H1 (cell line): ENCODE measurements at regions not wholly inside any gene's neighbourhood (a gene's known extent, or its start where the extent isn't known, plus 50 kb on each side); places are given as distances from the start of the nearest gene placed in this dataset.
"Not testable (repeated sequence)": the region's sequence is repeated elsewhere in the genome, so short reads cannot be mapped to it uniquely, and the experiment has no call there.

Experiments
- CTCF ChIA-PET: fragments of 300-600 bp; sonication (Branson Sonifier 250); formaldehyde crosslinking; loops from one replicate; lab custom pipeline; 2021; ENCODE audit not compliant: partially characterized antibody; lab: Charles Lee
- POLR2A ChIA-PET: fragments of 300-600 bp; sonication (Branson Sonifier 250); formaldehyde crosslinking; loops from one replicate; lab custom pipeline; 2021; ENCODE audit warnings: inconsistent platforms; ENCODE audit not compliant: partially characterized antibody; lab: Charles Lee
- DNase-seq, 2 experiments: peaks; one replicate each; pipeline versions ENCODE4 v3.0.0 to v3.0.0-alpha.2; 2010 to 2022; ENCODE audit warnings: low spot score in 2 of 2, low read depth in 1 of 2, mixed read lengths in 1 of 2
- FAIRE-seq: peaks from 2 replicates; lab custom pipeline; 2011; peaks lifted over from hg19 to GRCh38; lab: Jason Lieb, UNC
- H2AFZ ChIP-seq: 2 replicates; pipeline ENCODE4 v1.8.1; 2012; ENCODE audit warnings: low read length, inconsistent platforms
- H2AK5ac ChIP-seq: 2 replicates; pipeline ENCODE4 v1.6.1; 2013; ENCODE audit warnings: low read depth, low read length
- H2BK120ac ChIP-seq: replicated peaks from 2 replicates; pipeline ENCODE3; 2013; ENCODE audit warnings: low read depth, low read length, inconsistent platforms
- H2BK12ac ChIP-seq: 2 replicates; pipeline ENCODE4 v1.6.1; 2013; ENCODE audit warnings: low read depth, low read length
- H2BK15ac ChIP-seq: 2 replicates; pipeline ENCODE4 v1.6.1; 2013; ENCODE audit warnings: low read length
- H2BK20ac ChIP-seq: 2 replicates; pipeline ENCODE4 v1.6.1; 2013; ENCODE audit warnings: low read length
- H2BK5ac ChIP-seq: 2 replicates; pipeline ENCODE4 v1.6.1; 2013; ENCODE audit warnings: low read depth, low read length
- H3K14ac ChIP-seq: 2 replicates; pipeline ENCODE4 v1.6.1; 2013; ENCODE audit warnings: inconsistent platforms; ENCODE audit not compliant: insufficient read length
- H3K18ac ChIP-seq: 2 replicates; pipeline ENCODE4 v1.6.1; 2013; ENCODE audit warnings: low read length; ENCODE audit errors: extremely low read depth
- H3K23ac ChIP-seq: 2 replicates; pipeline ENCODE4 v1.6.1; 2013; ENCODE audit warnings: inconsistent platforms; ENCODE audit not compliant: insufficient read length
- H3K23me2 ChIP-seq: 2 replicates; pipeline ENCODE4 v1.6.1; 2013; ENCODE audit warnings: low read depth, low read length
- H3K27ac ChIP-seq: 2 replicates; pipeline ENCODE4 v1.6.1; 2011; ENCODE audit warnings: low read depth, low read length, inconsistent platforms
- H3K27me3 ChIP-seq, 4 experiments: replicated peaks in 1 of 4; 1 replicate in 1 of 4; 2 replicates in 3 of 4; pipeline versions ENCODE4 v1.6.1 to v1.8.1; 2011 to 2013; ENCODE audit warnings: low read length in 3 of 4, mild to moderate bottlenecking in 3 of 4, inconsistent platforms in 2 of 4, mixed read lengths in 2 of 4, moderate library complexity in 1 of 4; ENCODE audit not compliant: control insufficient read depth in 3 of 4, insufficient read depth in 3 of 4; ENCODE audit errors: extremely low read depth in 1 of 4
- H3K36me3 ChIP-seq, 4 experiments: 2 replicates each; pipeline versions ENCODE4 v1.6.1 to v1.8.1; 2011 to 2013; ENCODE audit warnings: mild to moderate bottlenecking in 4 of 4, low read length in 3 of 4, moderate library complexity in 2 of 4, control low read depth in 1 of 4, inconsistent platforms in 1 of 4; ENCODE audit not compliant: insufficient read depth in 4 of 4, control insufficient read depth in 2 of 4
- H3K4ac ChIP-seq: replicated peaks from 2 replicates; pipeline ENCODE3; 2013; ENCODE audit warnings: low read length, low read depth, mixed read lengths, inconsistent platforms; ENCODE audit not compliant: insufficient read length
- H3K4me1 ChIP-seq, 4 experiments: replicated peaks in 1 of 4; 1 replicate in 1 of 4; 2 replicates in 3 of 4; pipeline versions ENCODE4 v1.6.1 to v1.8.1; 2011 to 2013; ENCODE audit warnings: low read length in 3 of 4, inconsistent platforms in 2 of 4, mixed read lengths in 1 of 4; ENCODE audit not compliant: insufficient read depth in 4 of 4, control insufficient read depth in 3 of 4
- H3K4me2 ChIP-seq, 2 experiments: 2 replicates each; pipeline versions ENCODE4 v1.6.1 to v1.8.1; 2011 to 2013; ENCODE audit warnings: low read depth in 2 of 2, low read length in 2 of 2, control low read depth in 1 of 2, inconsistent platforms in 1 of 2, mild to moderate bottlenecking in 1 of 2; ENCODE audit not compliant: insufficient read depth in 1 of 2
- H3K4me3 ChIP-seq, 4 experiments: fragments of 200-600, 300-600 bp in 1 of 4; sonication (generic), shearing (Covaris generic), sonication (Bioruptor Twin) in 1 of 4; 2 replicates each; pipeline versions ENCODE4 v1.5.1 to v1.8.1; 2011 to 2016; ENCODE audit warnings: low read length in 4 of 4, low read depth in 3 of 4, control low read depth in 2 of 4, inconsistent platforms in 2 of 4, mild to moderate bottlenecking in 2 of 4, mixed read lengths in 1 of 4, moderate library complexity in 1 of 4; ENCODE audit not compliant: insufficient read depth in 2 of 4; ENCODE audit errors: extremely low read depth in 1 of 4
- H3K56ac ChIP-seq: replicated peaks from 2 replicates; pipeline ENCODE3; 2013; ENCODE audit warnings: low read depth, mild to moderate bottlenecking, mixed read lengths, low read length, inconsistent platforms; ENCODE audit not compliant: insufficient read length
- H3K79me1 ChIP-seq: 2 replicates; pipeline ENCODE4 v1.6.1; 2013; ENCODE audit warnings: low read depth, low read length, control low read depth
- H3K79me2 ChIP-seq, 2 experiments: 2 replicates each; pipeline versions ENCODE4 v1.6.1 to v1.8.1; 2012 to 2013; ENCODE audit warnings: low read length in 2 of 2, mild to moderate bottlenecking in 2 of 2, inconsistent platforms in 1 of 2; ENCODE audit not compliant: insufficient read depth in 2 of 2, control insufficient read depth in 1 of 2
- H3K9ac ChIP-seq, 4 experiments: replicated peaks in 1 of 4; 1 replicate in 1 of 4; 2 replicates in 3 of 4; pipeline versions ENCODE4 v1.6.1 to v1.8.1; 2011 to 2013; ENCODE audit warnings: low read depth in 3 of 4, low read length in 3 of 4, control low read depth in 2 of 4, mild to moderate bottlenecking in 2 of 4, moderate library complexity in 2 of 4, inconsistent platforms in 1 of 4; ENCODE audit errors: extremely low read depth in 1 of 4
- H3K9me3 ChIP-seq, 2 experiments: 2 replicates each; pipeline versions ENCODE4 v1.6.1 to v1.8.1; 2012 to 2013; ENCODE audit warnings: mild to moderate bottlenecking in 2 of 2, moderate library complexity in 2 of 2, control low read depth in 1 of 2, inconsistent platforms in 1 of 2, low read depth in 1 of 2, low read length in 1 of 2, mixed read lengths in 1 of 2; ENCODE audit not compliant: insufficient read depth in 2 of 2
- H4K20me1 ChIP-seq, 2 experiments: replicated peaks in 1 of 2; 2 replicates each; pipeline versions ENCODE3 to v1.8.1; 2011 to 2013; ENCODE audit warnings: inconsistent platforms in 2 of 2, low read length in 2 of 2, mild to moderate bottlenecking in 1 of 2; ENCODE audit not compliant: insufficient read depth in 2 of 2, control insufficient read depth in 1 of 2
- H4K5ac ChIP-seq: 2 replicates; pipeline ENCODE4 v1.6.1; 2013; ENCODE audit warnings: low read length, low read depth, mixed read lengths, inconsistent platforms; ENCODE audit not compliant: insufficient read length
- H4K8ac ChIP-seq: 2 replicates; pipeline ENCODE4 v1.8.0; 2013; ENCODE audit warnings: mild to moderate bottlenecking, moderate library complexity, low read length, inconsistent platforms; ENCODE audit not compliant: insufficient read depth; ENCODE audit errors: extremely low read depth
- H4K91ac ChIP-seq: replicated peaks from 2 replicates; pipeline ENCODE3; 2013; ENCODE audit warnings: low read length, mixed read lengths, inconsistent platforms; ENCODE audit not compliant: insufficient read length
- WGBS, 2 experiments: shearing (Covaris generic) in 1 of 2; methylation state at CpG; one replicate each; pipeline versions ENCODE4 v1.1.6 to v1.1.7; 2013 to 2015; ENCODE audit warnings: low lambda C conversion rate in 2 of 2, mixed read lengths in 2 of 2, inconsistent platforms in 1 of 2, low coverage in 1 of 2, missing lambda C conversion rate in 1 of 2; ENCODE audit not compliant: insufficient replicate concordance in 2 of 2, insufficient coverage in 1 of 2, insufficient read length in 1 of 2; ENCODE audit errors: extremely low coverage in 1 of 2, missing lambda C conversion rate in 1 of 2; 5-methylcytosine and 5-hydroxymethylcytosine counted together

GRCh38 chr4:107436471-107436870, 283.6 kb downstream of the PAPSS1 start:
- H4K20me1 ChIP-seq, H3K36me3 ChIP-seq, H3K4me1 ChIP-seq, H3K27ac ChIP-seq, H3K23ac ChIP-seq, H2BK20ac ChIP-seq, H2BK5ac ChIP-seq, DNase-seq, H3K56ac ChIP-seq, H3K9ac ChIP-seq, H4K5ac ChIP-seq, FAIRE-seq, H3K18ac ChIP-seq, H3K79me2 ChIP-seq, H3K4me2 ChIP-seq, H4K8ac ChIP-seq, H3K27me3 ChIP-seq, CTCF ChIA-PET, H4K91ac ChIP-seq, H2AFZ ChIP-seq, H3K23me2 ChIP-seq, H2BK15ac ChIP-seq, H3K4ac ChIP-seq, H3K14ac ChIP-seq, H2BK12ac ChIP-seq, H2BK120ac ChIP-seq, POLR2A ChIA-PET, H3K9me3 ChIP-seq, H3K4me3 ChIP-seq, H2AK5ac ChIP-seq, H3K79me1 ChIP-seq: not testable (repeated sequence)
- WGBS, 2 experiments = 92% methylated on average over 1 of the region's 1 CpG; no CpG with 5 or more reads in 1 of the 2 experiments
